GM18511 (cell line): ENCODE measurements at regions not wholly inside any gene's neighbourhood (a gene's known extent, or its start where the extent isn't known, plus 50 kb on each side); places are given as distances from the start of the nearest gene placed in this dataset.
"Not testable (repeated sequence)": the region's sequence is repeated elsewhere in the genome, so short reads cannot be mapped to it uniquely, and the experiment has no call there.

Source experiments
- ATAC-seq: cut with Tn5 transposase; IDR thresholded peaks from one replicate; pipeline ENCODE4 v1.9.1; 2021; ENCODE audit warnings: mild to moderate bottlenecking, moderate library complexity; ENCODE audit not compliant: unreplicated experiment

- ATAC-seq = no peak
These were observed 288.8 kb upstream of the SPAG17 start for GRCh38 chr1:118473825-118474224.

GRCh38 chr1:118464460-118464859, 279.4 kb upstream of the SPAG17 start:
- ATAC-seq = not testable (repeated sequence)

DNA sequence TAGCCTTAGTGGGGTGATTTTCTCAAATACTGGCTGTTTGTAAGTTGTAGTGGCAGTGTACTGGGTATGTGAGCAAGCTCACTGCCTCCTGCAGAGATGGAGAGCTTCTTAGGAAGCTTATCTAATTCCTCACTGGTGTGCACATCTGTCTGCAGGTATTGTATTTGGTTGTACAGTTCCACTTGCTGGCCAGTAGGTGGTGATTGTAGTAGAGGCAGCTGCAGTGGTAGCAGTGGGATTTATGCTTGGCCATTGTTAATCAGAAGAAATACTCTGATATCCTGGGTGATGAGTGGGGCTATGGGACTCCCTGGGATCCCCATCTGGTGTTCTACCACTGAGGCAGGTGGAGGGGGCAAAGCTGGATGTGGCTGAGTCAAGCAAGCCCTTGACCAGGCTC, 276.1 kb upstream of the SPAG17 start:
- ATAC-seq = no peak

GRCh38 chr1:118459871-118460270, 274.8 kb upstream of the SPAG17 start:
- no peak for ATAC-seq

GRCh38 chr1:118453856-118454255, 268.8 kb upstream of the SPAG17 start:
- ATAC-seq = not testable (repeated sequence)

GRCh38 chr1:118445156-118445555, 260.1 kb upstream of the SPAG17 start:
- no peak for ATAC-seq

DNA sequence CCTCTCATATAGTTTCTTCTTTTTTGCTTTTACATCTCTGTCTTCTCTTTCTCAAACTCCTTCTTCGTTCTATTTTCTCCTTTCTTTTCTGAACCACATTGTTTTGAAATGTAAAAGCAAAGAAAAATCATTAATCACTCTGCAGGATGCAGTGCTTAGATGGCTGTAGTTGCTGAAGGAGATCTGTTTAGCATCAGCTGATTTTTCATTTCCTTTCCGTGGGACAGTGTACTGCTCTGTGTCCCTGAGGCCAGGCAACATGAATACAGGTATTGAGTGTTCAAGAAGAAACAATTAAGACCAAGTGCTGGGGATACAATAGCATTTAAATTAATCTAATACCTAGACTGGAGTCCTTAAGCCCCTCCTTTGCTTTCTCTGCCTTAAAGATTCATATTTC, 257.2 kb upstream of the SPAG17 start:
- ATAC-seq = no peak

DNA sequence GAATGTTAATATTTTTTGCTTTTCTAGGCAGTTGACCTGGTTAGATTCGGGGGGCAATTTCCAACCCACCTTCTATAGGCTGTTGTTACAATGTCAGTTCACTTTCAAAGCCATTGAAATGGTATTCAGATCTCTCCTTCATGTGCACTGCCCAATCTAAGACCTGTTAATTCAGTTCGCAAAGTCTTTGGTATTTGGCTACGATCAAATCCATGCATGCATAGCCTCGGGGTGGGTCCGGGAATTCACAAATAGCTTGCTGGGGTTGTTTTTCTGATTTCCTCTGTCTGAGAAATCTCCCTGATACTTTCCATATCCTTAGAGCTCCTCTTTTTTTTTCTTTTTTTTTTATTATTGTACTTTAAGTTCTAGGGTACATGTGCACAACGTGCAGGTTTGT, 252.6 kb upstream of the SPAG17 start:
- no peak for ATAC-seq

- no peak for ATAC-seq
These were observed 244.8 kb upstream of the SPAG17 start for GRCh38 chr1:118429856-118430255.

- no peak for ATAC-seq
These were observed 236.9 kb upstream of the SPAG17 start for GRCh38 chr1:118421868-118422350.

DNA sequence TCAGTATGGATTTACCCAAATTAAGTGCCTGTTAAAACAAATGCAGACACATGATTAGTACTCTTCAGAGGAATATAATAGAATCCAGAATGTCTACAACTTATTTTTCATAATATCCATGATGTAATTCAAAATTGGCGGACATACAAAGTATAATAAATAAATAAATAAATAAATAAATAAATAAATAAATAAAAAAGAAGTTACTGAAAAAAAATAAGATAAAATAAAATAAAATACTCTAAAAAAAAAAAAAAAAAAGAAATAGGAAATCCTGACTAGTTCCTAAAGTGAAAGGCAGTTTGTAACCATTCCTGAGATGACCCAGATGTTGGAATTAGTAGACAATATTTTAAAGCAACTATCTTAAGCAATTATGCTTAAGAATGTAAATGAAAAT, 219.0 kb upstream of the SPAG17 start:
- no peak for ATAC-seq

DNA sequence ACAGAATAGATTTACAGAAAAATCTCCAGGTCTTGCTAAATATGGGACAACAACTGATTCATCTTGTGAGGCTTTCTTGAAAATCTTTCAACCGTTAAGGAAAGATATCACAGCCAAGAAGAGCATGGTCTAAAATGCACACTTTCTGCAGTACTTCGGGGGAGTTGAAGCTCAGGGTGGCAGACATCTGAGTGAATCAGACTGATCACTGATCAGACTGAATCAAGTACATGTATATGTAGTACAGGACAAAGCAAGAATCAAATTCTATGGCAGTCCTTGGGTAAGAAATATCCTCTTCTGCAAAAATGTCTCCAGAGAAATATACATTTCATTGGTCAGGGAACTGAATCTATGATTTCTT, 212.4 kb upstream of the SPAG17 start:
- no peak for ATAC-seq

- no peak for ATAC-seq
These were observed 211.9 kb upstream of the SPAG17 start for GRCh38 chr1:118396829-118397495.

DNA sequence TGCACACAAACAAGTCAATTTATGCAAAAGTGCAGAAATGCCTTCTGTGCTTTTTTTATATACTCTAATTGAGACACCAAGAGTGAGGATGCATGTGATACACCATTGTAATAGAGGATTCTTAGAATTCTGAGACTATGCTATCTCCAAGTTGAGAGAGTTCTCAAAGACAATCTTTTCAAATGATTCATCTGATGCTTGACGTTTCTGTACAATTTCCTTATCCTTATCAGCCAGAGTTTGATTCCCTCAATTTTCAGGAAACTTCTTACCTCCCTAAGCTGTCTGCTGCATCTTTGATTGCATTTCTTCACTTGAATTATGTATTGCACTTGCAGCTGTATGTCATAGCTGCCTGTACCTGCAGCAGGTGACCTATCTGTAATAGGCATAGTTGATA, 211.3 kb upstream of the SPAG17 start:
- no peak for ATAC-seq

DNA sequence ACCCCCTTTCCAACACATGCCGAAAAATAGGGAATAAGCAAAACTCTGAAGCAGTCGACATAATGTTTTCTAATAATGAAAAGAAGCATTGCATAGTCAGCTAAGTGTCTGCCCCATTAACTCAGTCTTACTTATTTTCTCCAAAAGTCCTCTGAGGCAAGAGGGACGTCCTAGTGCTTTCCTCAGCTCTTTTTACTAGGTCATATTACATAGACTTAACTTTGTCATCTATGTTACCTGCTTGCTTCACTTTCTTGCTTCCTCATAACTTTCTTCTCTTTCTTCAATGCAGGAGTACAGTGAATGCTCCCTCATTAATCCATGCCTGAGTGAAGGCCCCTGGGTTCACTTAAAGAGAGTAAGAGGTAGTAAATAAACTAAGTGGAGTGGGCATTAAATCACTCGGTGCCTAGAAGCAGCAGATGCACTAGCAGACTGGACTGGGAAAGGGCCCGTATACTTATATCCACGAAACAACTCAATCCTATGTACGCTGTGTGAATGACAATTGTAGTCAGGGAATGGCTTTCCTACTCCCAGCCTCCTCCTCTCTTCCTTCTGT, 210.5 kb upstream of the SPAG17 start:
- no peak for ATAC-seq

GRCh38 chr1:118390955-118391354, 205.9 kb upstream of the SPAG17 start:
- no peak for ATAC-seq

DNA sequence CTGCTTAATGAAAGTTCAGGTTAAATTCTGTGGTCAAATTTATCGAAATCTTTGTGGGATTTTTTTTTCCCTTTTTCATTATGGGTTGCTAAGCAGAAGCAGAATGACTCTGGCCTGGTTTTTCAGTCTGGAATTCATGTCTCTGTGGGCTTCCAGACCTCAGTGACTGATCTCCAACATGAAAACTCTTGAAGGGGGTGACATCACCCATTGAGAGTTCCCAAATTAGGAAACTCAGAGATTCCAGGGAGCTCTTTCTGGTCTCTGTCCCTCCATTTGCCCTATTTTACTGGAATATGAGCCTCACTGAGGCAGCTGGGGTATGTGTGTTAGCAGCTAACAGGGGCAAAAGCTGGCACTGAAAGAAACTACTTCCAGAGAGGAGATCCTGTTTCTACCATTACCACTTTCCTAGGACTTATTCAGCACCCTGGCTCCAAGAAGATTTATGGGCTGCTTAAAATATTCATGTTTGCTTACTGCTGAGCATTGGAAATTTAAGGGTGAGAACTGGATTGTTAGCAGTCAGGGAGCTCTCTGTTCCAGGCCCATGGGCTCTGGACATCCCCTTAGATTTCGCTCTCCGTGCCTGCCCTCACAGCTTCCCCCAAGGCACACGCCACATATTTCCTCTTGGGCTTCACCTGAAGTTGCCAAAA, 203.4 kb upstream of the SPAG17 start:
- no peak for ATAC-seq

GRCh38 chr1:118381197-118381869, 196.3 kb upstream of the SPAG17 start:
- no peak for ATAC-seq

- ATAC-seq = not testable (repeated sequence)
These were observed 192.2 kb upstream of the SPAG17 start for GRCh38 chr1:118377183-118377582.

DNA sequence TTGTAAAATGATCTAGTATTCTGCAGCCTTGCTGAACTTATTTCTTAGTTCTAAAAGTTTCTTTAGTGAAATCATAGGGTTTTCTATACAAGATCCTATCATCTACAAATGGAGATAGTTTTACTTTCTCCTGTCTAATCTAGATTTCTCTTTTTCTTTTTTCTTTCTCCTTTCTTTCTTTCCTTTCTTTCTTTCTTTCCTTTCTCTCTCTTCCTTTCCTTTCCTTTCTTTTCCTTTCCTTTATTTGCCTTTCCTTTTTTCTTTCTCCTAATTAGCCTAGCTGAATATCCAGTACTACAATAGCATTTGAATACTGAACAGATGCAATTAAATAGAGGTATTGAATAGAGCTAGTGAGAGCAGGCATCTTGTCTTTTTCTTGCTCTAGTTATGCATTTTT, 186.6 kb upstream of the SPAG17 start:
- ATAC-seq = no peak

DNA sequence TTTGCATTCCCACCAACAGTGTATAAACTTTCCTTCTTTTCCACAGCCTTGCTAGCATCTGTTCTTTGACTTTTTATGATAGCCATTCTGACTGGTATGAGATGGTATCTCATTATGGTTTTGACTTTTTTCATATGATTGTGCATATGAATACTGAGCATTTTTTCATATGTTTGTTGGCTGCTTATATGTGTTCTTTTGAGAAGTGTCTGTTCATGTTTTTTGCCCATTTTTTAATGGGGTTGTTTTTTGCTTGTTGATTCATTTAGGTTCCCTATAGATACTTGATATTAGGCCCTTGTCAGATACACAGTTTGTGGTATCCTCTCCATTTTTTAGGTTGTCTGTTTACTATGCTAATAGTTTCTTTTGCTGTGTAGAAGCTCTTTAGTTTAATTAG, 185.8 kb upstream of the SPAG17 start:
- no peak for ATAC-seq

GRCh38 chr1:118366286-118366685, 181.3 kb upstream of the SPAG17 start:
- no peak for ATAC-seq
